IMR-90 (cell line): ENCODE measurements at regions not wholly inside any gene's neighbourhood (a gene's known extent, or its start where the extent isn't known, plus 50 kb on each side); places are given as distances from the start of the nearest gene placed in this dataset.

Experiments used
- ATAC-seq: fragments of 200-7000 bp; cut with Tn5 transposase; 2 replicates; pipeline ENCODE4 v1.9.1; 2020; ENCODE audit warnings: low read depth, mild to moderate bottlenecking, moderate library complexity
- BruUV-seq: library from RNA; stranded (reverse); fragments of 400-500 nt; replicated peaks from 2 replicates; lab custom pipeline; 2021; lab: Mats Ljungman, UMichigan
- CTCF ChIA-PET: fragments of 300-600 bp; formaldehyde crosslinking; extraction: SDS; loops from one replicate; lab custom pipeline; 2021; ENCODE audit warnings: antibody characterized with exemption; lab: Yijun Ruan, JAX
- POLR2A ChIA-PET: fragments of 300-600 bp; sonication (Branson Sonifier 250); formaldehyde crosslinking; loops from one replicate; lab custom pipeline; 2022; ENCODE audit warnings: antibody characterized with exemption; ENCODE audit not compliant: unreplicated experiment; lab: Charles Lee
- DNase-seq: peaks from one replicate; pipeline ENCODE4 v3.0.0; 2013
- H2AFZ ChIP-seq: replicated peaks from 2 replicates; pipeline ENCODE3; 2013; ENCODE audit warnings: low read length, mild to moderate bottlenecking; ENCODE audit not compliant: poor library complexity
- H2AK5ac ChIP-seq: 2 replicates; pipeline ENCODE4 v1.6.1; 2013; ENCODE audit warnings: low read depth, low read length, inconsistent platforms
- H2AK9ac ChIP-seq: replicated peaks from 2 replicates; pipeline ENCODE3; 2013; ENCODE audit warnings: mild to moderate bottlenecking, low read depth, low read length, moderate library complexity; ENCODE audit not compliant: poor library complexity
- H2BK120ac ChIP-seq: 2 replicates; pipeline ENCODE4 v1.6.1; 2013; ENCODE audit warnings: low read depth, low read length, inconsistent platforms
- H2BK15ac ChIP-seq: 3 replicates; pipeline ENCODE4 v1.6.1; 2013; ENCODE audit warnings: low read depth, low read length, inconsistent platforms
- H2BK20ac ChIP-seq: 2 replicates; pipeline ENCODE4 v1.6.1; 2013; ENCODE audit warnings: low read depth, mild to moderate bottlenecking, inconsistent platforms, low read length, moderate library complexity
- H2BK5ac ChIP-seq: 2 replicates; pipeline ENCODE4 v1.6.1; 2013; ENCODE audit warnings: mild to moderate bottlenecking, low read depth, low read length, inconsistent platforms; ENCODE audit not compliant: poor library complexity, severe bottlenecking
- H3K14ac ChIP-seq: replicated peaks from 2 replicates; pipeline ENCODE4 v1.6.1; 2013; ENCODE audit warnings: low read depth, low read length, inconsistent platforms
- H3K18ac ChIP-seq: 2 replicates; pipeline ENCODE4 v1.6.1; 2013; ENCODE audit warnings: low read depth, low read length, control low read depth
- H3K23ac ChIP-seq: 2 replicates; pipeline ENCODE4 v1.6.1; 2013; ENCODE audit warnings: low read depth, low read length, inconsistent platforms
- H3K27ac ChIP-seq: 2 replicates; pipeline ENCODE4 v1.5.1; 2013; ENCODE audit warnings: mild to moderate bottlenecking, control low read depth, low read length; ENCODE audit not compliant: insufficient read depth
- H3K27me3 ChIP-seq: 2 replicates; pipeline ENCODE4 v1.6.1; 2013; ENCODE audit warnings: low read length; ENCODE audit not compliant: control insufficient read depth, insufficient read depth
- H3K36me3 ChIP-seq: 2 replicates; pipeline ENCODE4 v1.6.1; 2013; ENCODE audit warnings: low read length, mixed read lengths; ENCODE audit not compliant: control insufficient read depth, insufficient read depth
- H3K4ac ChIP-seq: 2 replicates; pipeline ENCODE4 v1.6.1; 2013; ENCODE audit warnings: low read depth, low read length, inconsistent platforms
- H3K4me1 ChIP-seq: 2 replicates; pipeline ENCODE4 v1.6.1; 2013; ENCODE audit warnings: low read length, mixed read lengths; ENCODE audit not compliant: control insufficient read depth, insufficient read depth
- H3K4me2 ChIP-seq: 2 replicates; pipeline ENCODE4 v1.6.1; 2013; ENCODE audit warnings: low read depth, mild to moderate bottlenecking, control low read depth, low read length, moderate library complexity
- H3K4me3 ChIP-seq: 2 replicates; pipeline ENCODE4 v1.5.1; 2013; ENCODE audit warnings: low read depth, mild to moderate bottlenecking, control low read depth, low read length, moderate library complexity; ENCODE audit not compliant: insufficient read depth
- H3K56ac ChIP-seq: 2 replicates; pipeline ENCODE4 v1.6.1; 2013; ENCODE audit warnings: low read length, inconsistent platforms; ENCODE audit not compliant: insufficient read depth; ENCODE audit errors: extremely low read depth
- H3K79me1 ChIP-seq, 2 experiments: 2 replicates each; pipeline ENCODE4 v1.6.1; 2013; ENCODE audit warnings: low read length in 2 of 2, inconsistent platforms in 1 of 2, low read depth in 1 of 2
- H3K9ac ChIP-seq: 2 replicates; pipeline ENCODE4 v1.6.1; 2013; ENCODE audit warnings: low read depth, low read length, control low read depth
- H3K9me1 ChIP-seq: 2 replicates; pipeline ENCODE4 v1.6.1; 2013; ENCODE audit warnings: low read length, inconsistent platforms; ENCODE audit not compliant: insufficient read depth
- H3K9me3 ChIP-seq: 2 replicates; pipeline ENCODE4 v1.6.1; 2013; ENCODE audit warnings: low read length; ENCODE audit not compliant: control insufficient read depth, insufficient read depth
- H4K20me1 ChIP-seq: 2 replicates; pipeline ENCODE4 v1.6.1; 2013; ENCODE audit warnings: low read length, inconsistent platforms; ENCODE audit not compliant: insufficient read depth
- H4K5ac ChIP-seq: 2 replicates; pipeline ENCODE4 v1.6.1; 2013; ENCODE audit warnings: mild to moderate bottlenecking, low read depth, low read length, control low read depth
- H4K8ac ChIP-seq, 2 experiments: 2 replicates each; pipeline ENCODE4 v1.6.1; 2013; ENCODE audit warnings: low read depth in 2 of 2, low read length in 2 of 2, control low read depth in 1 of 2, inconsistent platforms in 1 of 2
- H4K91ac ChIP-seq: 2 replicates; pipeline ENCODE4 v1.6.1; 2013; ENCODE audit warnings: low read depth, low read length, inconsistent platforms; ENCODE audit not compliant: insufficient read depth
- BHLHE40 ChIP-seq: fragments of 150-350 bp; IDR thresholded peaks from 2 replicates; pipeline ENCODE4 v1.6.1; 2016; ENCODE audit warnings: mild to moderate bottlenecking, low read depth, low read length
- CHD1 ChIP-seq: IDR thresholded peaks from 2 replicates; pipeline ENCODE4 v1.6.1; 2012; ENCODE audit warnings: low read depth, low read length, improper control_type of control experiment
- CTCF ChIP-seq: conservative IDR thresholded peaks from 2 replicates; pipeline ENCODE4 v1.5.1; 2012; ENCODE audit warnings: mild to moderate bottlenecking, low read depth, low read length, improper control_type of control experiment
- ELK1 ChIP-seq: fragments of 150-350 bp; IDR thresholded peaks from 2 replicates; pipeline ENCODE4 v1.6.1; 2016; ENCODE audit warnings: low read depth, mild to moderate bottlenecking, low read length, moderate library complexity, borderline replicate concordance
- FOS ChIP-seq: fragments of 150-350 bp; IDR thresholded peaks from 2 replicates; pipeline ENCODE4 v1.6.1; 2016; ENCODE audit warnings: low read depth, low read length
- MAZ ChIP-seq: IDR thresholded peaks from 2 replicates; pipeline ENCODE4 v1.6.1; 2012; ENCODE audit warnings: low read depth, mild to moderate bottlenecking, low read length, improper control_type of control experiment, moderate library complexity, borderline replicate concordance
- MXI1 ChIP-seq: IDR thresholded peaks from 2 replicates; pipeline ENCODE4 v1.6.1; 2012; ENCODE audit warnings: low read depth, mild to moderate bottlenecking, low read length, moderate library complexity, borderline replicate concordance
- RAD21 ChIP-seq: IDR thresholded peaks from 2 replicates; pipeline ENCODE4 v1.6.1; 2012; ENCODE audit warnings: low read length, improper control_type of control experiment
- RCOR1 ChIP-seq: IDR thresholded peaks from 2 replicates; pipeline ENCODE4 v1.6.1; 2012; ENCODE audit warnings: mild to moderate bottlenecking, low read length, improper control_type of control experiment; ENCODE audit not compliant: insufficient replicate concordance
- RFX5 ChIP-seq: IDR thresholded peaks from 2 replicates; pipeline ENCODE4 v1.8.0; 2012; ENCODE audit warnings: low read depth, mild to moderate bottlenecking, low read length, moderate library complexity
- SMC3 ChIP-seq: fragments of 150-350 bp; IDR thresholded peaks from 2 replicates; pipeline ENCODE4 v1.6.1; 2016; ENCODE audit warnings: low read depth, mild to moderate bottlenecking, antibody characterized with exemption, low read length, moderate library complexity
- WGBS, 2 experiments: methylation state at CpG; one replicate each; pipeline versions ENCODE4 v1.1.5 to v1.1.7; 2013; ENCODE audit warnings: missing lambda C conversion rate in 2 of 2; ENCODE audit not compliant: insufficient read length in 1 of 2; ENCODE audit errors: extremely low coverage in 2 of 2; 5-methylcytosine and 5-hydroxymethylcytosine counted together
- dilution Hi-C: fragments of 300-500 bp; cut with HindIII; formaldehyde crosslinking; loops from one replicate; pipeline ENCODE4 v1.14.3; 2018; ENCODE audit warnings: low sequenced_read_pairs; ENCODE audit not compliant: unreplicated experiment
- in situ Hi-C: fragments of 300-500 bp; cut with MboI; formaldehyde crosslinking; loops from 3 replicates; pipeline ENCODE4 v1.14.3; 2019; ENCODE audit warnings: low sequenced_read_pairs, inconsistent platforms, mixed read lengths
- intact Hi-C: fragments of 100-400 bp; cut with micrococcal nuclease; formaldehyde crosslinking; loops from 2 replicates; pipeline ENCODE4 v1.10.0; 2022
- TF ChIP-seq, protein P1 (sequence below): fragments of 150-350 bp; IDR thresholded peaks from 2 replicates; pipeline ENCODE4 v1.6.1; 2017; ENCODE audit warnings: mild to moderate bottlenecking, antibody characterized with exemption, low read length, low read depth

DNA sequence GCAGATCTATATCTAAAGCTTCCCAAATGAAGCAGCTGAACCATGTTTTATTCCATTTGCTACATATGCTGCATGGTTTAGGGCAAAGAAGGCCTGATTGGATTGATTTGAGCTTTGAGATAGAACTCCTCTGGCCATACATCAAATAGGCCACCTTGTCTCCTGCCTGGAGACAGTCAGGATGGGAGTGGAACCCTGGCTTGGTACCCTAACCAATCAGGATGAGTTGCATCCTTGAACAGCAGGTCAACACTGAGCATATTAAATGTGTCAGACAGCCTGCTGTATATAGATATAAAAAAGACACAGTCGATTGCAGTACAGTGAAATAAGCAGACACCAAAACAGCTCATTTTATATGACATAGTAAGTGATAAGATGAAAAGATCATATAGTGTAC lies 291.7 kb downstream of the NUAK1 start:
- H3K9ac ChIP-seq, result no peak overlapping the region
- H2AK5ac ChIP-seq, result no peak overlapping the region
- TF ChIP-seq CHD1 (no peak), FOS (no peak), BHLHE40 (no peak), MXI1 (no peak), ELK1 (no peak), RAD21 (no peak), RCOR1 (no peak), SMC3 (no peak), RFX5 (no peak), CTCF (no peak), MAZ (no peak)
- TF ChIP-seq, protein P1, sequence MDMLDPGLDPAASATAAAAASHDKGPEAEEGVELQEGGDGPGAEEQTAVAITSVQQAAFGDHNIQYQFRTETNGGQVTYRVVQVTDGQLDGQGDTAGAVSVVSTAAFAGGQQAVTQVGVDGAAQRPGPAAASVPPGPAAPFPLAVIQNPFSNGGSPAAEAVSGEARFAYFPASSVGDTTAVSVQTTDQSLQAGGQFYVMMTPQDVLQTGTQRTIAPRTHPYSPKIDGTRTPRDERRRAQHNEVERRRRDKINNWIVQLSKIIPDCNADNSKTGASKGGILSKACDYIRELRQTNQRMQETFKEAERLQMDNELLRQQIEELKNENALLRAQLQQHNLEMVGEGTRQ, result no peak
- no peak overlapping the region for H3K4ac ChIP-seq
- H3K27me3 ChIP-seq, result peaks cover under 1% of the 10 kb centered on the region; the same call in 1 of the 2 replicates
- H3K23ac ChIP-seq, result no peak overlapping the region
- H4K5ac ChIP-seq, result no peak overlapping the region
- no peak overlapping the region for H3K18ac ChIP-seq
- dilution Hi-C loops, result no loop called here
- no peak overlapping the region for H3K4me3 ChIP-seq
- POLR2A ChIA-PET, result no interaction called here
- no peak overlapping the region for H3K14ac ChIP-seq
- H3K36me3 ChIP-seq, result no peaks in the 10 kb centered on the region
- no peak overlapping the region for H2BK5ac ChIP-seq
- ATAC-seq (no peak), DNase-seq (no peak)
- H2BK20ac ChIP-seq, result no peak overlapping the region
- H2AK9ac ChIP-seq, result no peak overlapping the region
- no peak overlapping the region for H3K56ac ChIP-seq
- H4K8ac ChIP-seq, result no peak overlapping the region
- no peak overlapping the region for H2AFZ ChIP-seq
- H3K4me2 ChIP-seq, result no peak overlapping the region
- H2BK120ac ChIP-seq, result no peak overlapping the region
- H3K9me3 ChIP-seq, result no peaks in the 10 kb centered on the region
- no peak overlapping the region for H3K27ac ChIP-seq
- in situ Hi-C loops, result no loop called here
- no peak overlapping the region for H4K91ac ChIP-seq
- H3K79me1 ChIP-seq, result no peaks in the 10 kb centered on the region
- no TSS peak for BruUV-seq
- H3K9me1 ChIP-seq, result no peaks in the 10 kb centered on the region
- no peaks in the 10 kb centered on the region for H3K4me1 ChIP-seq
- intact Hi-C loops, result no loop called here
- no peak overlapping the region for H2BK15ac ChIP-seq
- WGBS, 2 experiments, result no CpG with 5 or more reads among the region's 1 CpG
- CTCF ChIA-PET, result interaction anchor here (1.1 kb wide), 1 partner anchor 21 kb away, joined by 4 read pairs; no protein-coding TSS in a partner anchor
- no peaks in the 10 kb centered on the region for H4K20me1 ChIP-seq
